Kidney (tissue), 13 donors: ENCODE measurements at regions not wholly inside any gene's neighbourhood (a gene's known extent, or its start where the extent isn't known, plus 50 kb on each side); places are given as distances from the start of the nearest gene placed in this dataset.

Experiments used
- DNase-seq, 5 donors: peaks; one replicate each; pipeline ENCODE4 v3.0.0-alpha.2; 2013 to 2020
- FAIRE-seq: peaks from 2 replicates; lab custom pipeline; 2012; peaks lifted over from hg19 to GRCh38; lab: Jason Lieb, UNC
- H3K27ac ChIP-seq, 2 donors: one replicate each; pipeline ENCODE4 v1.7.0; 2013; ENCODE audit warnings: low read depth in 2 of 2, low read length in 2 of 2, inconsistent platforms in 1 of 2
- H3K27me3 ChIP-seq: one replicate; pipeline ENCODE4 v1.7.1; 2013; ENCODE audit warnings: low read length, inconsistent platforms; ENCODE audit not compliant: control insufficient read depth, insufficient read depth
- H3K36me3 ChIP-seq, 3 donors: one replicate each; pipeline versions ENCODE4 v1.7.0 to v1.7.1; 2013; ENCODE audit warnings: low read length in 3 of 3, control low read depth in 1 of 3, inconsistent platforms in 1 of 3; ENCODE audit not compliant: insufficient read depth in 3 of 3, control insufficient read depth in 2 of 3
- H3K4me1 ChIP-seq, 3 donors: one replicate each; pipeline versions ENCODE4 v1.7.0 to v1.7.1; 2013; ENCODE audit warnings: low read length in 3 of 3, inconsistent platforms in 1 of 3, low read depth in 1 of 3; ENCODE audit not compliant: control insufficient read depth in 2 of 3, insufficient read depth in 2 of 3
- H3K4me3 ChIP-seq, 3 donors: one replicate each; pipeline versions ENCODE4 v1.7.0 to v1.8.1; 2013; ENCODE audit warnings: low read length in 3 of 3, control low read depth in 1 of 3, inconsistent platforms in 1 of 3
- H3K9ac ChIP-seq, 3 donors: one replicate each; pipeline versions ENCODE4 v1.7.0 to v1.7.1; 2013; ENCODE audit warnings: low read length in 3 of 3, control low read depth in 1 of 3, inconsistent platforms in 1 of 3
- H3K9me3 ChIP-seq, 3 donors: one replicate each; pipeline versions ENCODE4 v1.7.0 to v1.7.1; 2013; ENCODE audit warnings: low read length in 3 of 3, control low read depth in 1 of 3, inconsistent platforms in 1 of 3; ENCODE audit not compliant: control insufficient read depth in 2 of 3, insufficient read depth in 1 of 3
- intact Hi-C: fragments of 100-400 bp; cut with DNase I; formaldehyde crosslinking; loops from one replicate; pipeline ENCODE4 v1.11.1; 2022
- TF ChIP-seq, protein P1 (sequence below): IDR thresholded peaks from 3 replicates; pipeline ENCODE4 v1.5.1; 2012; ENCODE audit warnings: mild to moderate bottlenecking, moderate library complexity, borderline replicate concordance; ENCODE audit not compliant: insufficient read depth; ENCODE audit errors: extremely low read depth
- donor health status: control.
- donor health status: control.
- donor health status: control.
- donor health status: control.
- donor health status: control.
- donor health status: DM: yes; HTN: yes; CAD: no.
- donor health status: Normal renal cell carcinoma (clear cell type).

DNA sequence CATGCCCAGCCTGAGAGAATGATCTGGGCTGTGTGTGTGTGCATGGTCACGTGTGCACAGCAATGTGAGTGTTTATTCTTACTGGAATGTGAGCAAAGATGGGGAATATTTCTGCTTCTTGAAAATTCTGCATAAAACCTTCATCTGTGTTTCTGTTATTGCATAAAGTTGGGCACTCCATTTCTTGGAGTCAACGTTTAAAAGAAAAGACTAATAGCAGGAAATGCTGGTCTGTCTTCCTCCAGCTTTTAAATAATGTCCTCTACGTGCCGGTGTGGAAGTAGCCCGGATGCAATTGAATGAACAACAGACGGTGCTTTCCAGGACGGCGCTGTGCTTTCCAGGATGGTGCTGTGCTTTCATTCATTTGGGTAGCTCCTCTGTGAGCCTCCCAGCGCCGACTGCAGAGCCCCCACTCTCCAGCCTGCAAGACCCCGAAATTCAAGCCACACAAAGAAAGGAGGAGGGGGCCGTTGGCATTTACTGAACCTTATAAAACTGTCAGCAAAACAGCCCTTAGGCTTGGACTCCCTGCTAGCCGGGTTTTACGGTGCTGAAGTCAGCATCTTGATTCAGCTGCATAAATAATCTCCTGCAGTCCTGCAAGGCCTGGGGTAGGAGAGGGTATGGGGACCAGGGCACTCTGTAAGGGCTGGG lies 158.2 kb upstream of the PRKCQ start:
- DNase-seq (peak in 4 of 5 donors; percentile 46 to 68 (median 56)), FAIRE-seq (no peak)
- Histone ChIP-seq H3K9me3 (no peaks in the 10 kb centered on the region), H3K4me1 (peaks cover 0 to 3% (median 0%) of the 10 kb centered on the region in 3 donors), H3K27ac (no peak overlapping the region), H3K4me3 (peak overlapping the region in 2 of 3 donors; percentile 14 to 22), H3K36me3 (no peaks in the 10 kb centered on the region), H3K27me3 (no peaks in the 10 kb centered on the region), H3K9ac (no peak overlapping the region)
- TF ChIP-seq, protein P1, sequence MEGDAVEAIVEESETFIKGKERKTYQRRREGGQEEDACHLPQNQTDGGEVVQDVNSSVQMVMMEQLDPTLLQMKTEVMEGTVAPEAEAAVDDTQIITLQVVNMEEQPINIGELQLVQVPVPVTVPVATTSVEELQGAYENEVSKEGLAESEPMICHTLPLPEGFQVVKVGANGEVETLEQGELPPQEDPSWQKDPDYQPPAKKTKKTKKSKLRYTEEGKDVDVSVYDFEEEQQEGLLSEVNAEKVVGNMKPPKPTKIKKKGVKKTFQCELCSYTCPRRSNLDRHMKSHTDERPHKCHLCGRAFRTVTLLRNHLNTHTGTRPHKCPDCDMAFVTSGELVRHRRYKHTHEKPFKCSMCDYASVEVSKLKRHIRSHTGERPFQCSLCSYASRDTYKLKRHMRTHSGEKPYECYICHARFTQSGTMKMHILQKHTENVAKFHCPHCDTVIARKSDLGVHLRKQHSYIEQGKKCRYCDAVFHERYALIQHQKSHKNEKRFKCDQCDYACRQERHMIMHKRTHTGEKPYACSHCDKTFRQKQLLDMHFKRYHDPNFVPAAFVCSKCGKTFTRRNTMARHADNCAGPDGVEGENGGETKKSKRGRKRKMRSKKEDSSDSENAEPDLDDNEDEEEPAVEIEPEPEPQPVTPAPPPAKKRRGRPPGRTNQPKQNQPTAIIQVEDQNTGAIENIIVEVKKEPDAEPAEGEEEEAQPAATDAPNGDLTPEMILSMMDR: no peak
- intact Hi-C loops: no loop called here

DNA sequence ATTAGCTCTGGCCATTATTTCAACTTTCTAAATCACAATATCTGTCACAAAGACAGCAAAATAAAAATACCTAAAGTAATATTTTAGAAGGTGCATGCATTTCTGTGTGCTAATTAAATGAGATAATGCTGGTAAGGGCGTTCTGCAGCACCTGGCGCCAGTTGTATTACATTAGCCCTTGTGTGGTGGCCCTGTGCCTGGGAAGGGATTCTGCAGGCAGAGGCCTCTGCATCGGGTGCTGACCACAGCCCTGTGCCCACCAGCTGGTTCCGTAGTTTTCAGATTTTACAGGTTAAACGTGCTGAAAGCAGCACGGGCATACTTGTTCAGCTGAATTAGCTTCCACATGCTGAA lies 157.7 kb upstream of the PRKCQ start:
- DNase-seq (peak in 1 of 5 donors; percentile 21), FAIRE-seq (no peak)
- Histone ChIP-seq H3K4me1 (peaks cover 0 to 3% (median 0%) of the 10 kb centered on the region in 3 donors), H3K9me3 (no peaks in the 10 kb centered on the region), H3K27me3 (no peaks in the 10 kb centered on the region), H3K27ac (no peak overlapping the region), H3K36me3 (no peaks in the 10 kb centered on the region), H3K4me3 (peak overlapping the region in 2 of 3 donors; percentile 14 to 22), H3K9ac (no peak overlapping the region)
- TF ChIP-seq, protein P1: no peak
- intact Hi-C loops: no loop called here

DNA sequence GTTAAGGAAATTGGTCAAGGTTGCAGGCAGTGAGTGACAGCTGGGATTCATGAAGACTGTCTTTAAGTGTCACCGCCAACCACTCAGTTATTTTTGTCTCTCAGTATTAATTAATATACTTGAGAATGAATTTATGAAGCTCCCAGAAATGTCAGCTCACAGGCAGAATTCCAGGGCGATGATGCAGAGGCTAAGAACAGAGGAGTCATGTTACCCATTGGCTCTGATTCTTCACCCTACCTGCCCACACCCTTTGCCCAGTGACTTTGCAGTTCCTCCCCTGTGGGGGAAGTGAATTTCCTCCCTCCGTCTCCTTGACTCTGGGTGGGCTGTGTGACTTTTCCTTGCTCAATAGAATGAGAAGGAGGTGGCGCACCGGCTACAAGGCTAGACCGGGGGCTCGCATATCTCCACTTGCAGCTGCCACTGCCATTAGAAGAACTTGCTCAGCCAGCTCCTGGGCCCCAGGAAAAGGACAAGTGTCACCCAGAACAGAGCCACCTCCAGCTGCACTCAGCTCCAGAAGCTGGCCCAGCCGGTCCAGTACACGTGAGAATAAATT lies 157.1 kb upstream of the PRKCQ start:
- intact Hi-C loops: no loop called here
- Histone ChIP-seq H3K27ac (no peak overlapping the region), H3K36me3 (no peaks in the 10 kb centered on the region), H3K9me3 (no peaks in the 10 kb centered on the region), H3K27me3 (no peaks in the 10 kb centered on the region), H3K4me1 (peaks cover 0 to 3% (median 0%) of the 10 kb centered on the region in 3 donors), H3K9ac (no peak overlapping the region), H3K4me3 (no peak overlapping the region)
- peak in 4 of 5 donors; percentile 59 to 80 (median 70) for DNase-seq
- FAIRE-seq: no peak
- TF ChIP-seq, protein P1: no peak
